ENCODE measurements at regions not wholly inside any gene's neighbourhood (a gene's known extent, or its start where the extent isn't known, plus 50 kb on each side); places are given as distances from the start of the nearest gene placed in this dataset.
"Not testable (repeated sequence)": the region's sequence is repeated elsewhere in the genome, so short reads cannot be mapped to it uniquely, and the experiment has no call there.

GRCh38 chr13:80705371-80706163, 364.6 kb upstream of the SPRY2 start:
- H3K27me3 Mint-ChIP-seq (ENCODE audit: low read depth) = no peaks in the 10 kb centered on the region
- H3K9me3 Mint-ChIP-seq (ENCODE audit: insufficient read depth) = peaks cover 8% of the 10 kb centered on the region
- H3K36me3 Mint-ChIP-seq (ENCODE audit: low read depth) = no peaks in the 10 kb centered on the region
- ChIA-PET POLR2A (no interaction called here), CTCF (no interaction called here)
- no peaks in the 10 kb centered on the region for H3K4me1 Mint-ChIP-seq (ENCODE audit: low read depth)
- no peak overlapping the region for H3K27ac Mint-ChIP-seq
- no peak for DNase-seq
- no peak for ATAC-seq
- H3K4me3 Mint-ChIP-seq = no peak overlapping the region

- ChIA-PET POLR2A (no interaction called here), CTCF (no interaction called here)
- H3K4me1 Mint-ChIP-seq (ENCODE audit: low read depth) = no peaks in the 10 kb centered on the region
- ATAC-seq (no peak), DNase-seq (no peak)
- no peaks in the 10 kb centered on the region for H3K36me3 Mint-ChIP-seq (ENCODE audit: low read depth)
- H3K27ac Mint-ChIP-seq = no peak overlapping the region
- no peaks in the 10 kb centered on the region for H3K27me3 Mint-ChIP-seq (ENCODE audit: low read depth)
- peaks cover 8% of the 10 kb centered on the region for H3K9me3 Mint-ChIP-seq (ENCODE audit: insufficient read depth)
- H3K4me3 Mint-ChIP-seq = no peak overlapping the region
These were observed 363.4 kb upstream of the SPRY2 start for GRCh38 chr13:80704369-80704768.

GRCh38 chr13:80695841-80696240, 354.9 kb upstream of the SPRY2 start:
- no peaks in the 10 kb centered on the region for H3K27me3 Mint-ChIP-seq (ENCODE audit: low read depth)
- ChIA-PET CTCF (no interaction called here), POLR2A (no interaction called here)
- no peaks in the 10 kb centered on the region for H3K4me1 Mint-ChIP-seq (ENCODE audit: low read depth)
- DNase-seq = no peak
- H3K9me3 Mint-ChIP-seq (ENCODE audit: insufficient read depth) = peaks cover 4% of the 10 kb centered on the region
- no peak overlapping the region for H3K27ac Mint-ChIP-seq
- no peak overlapping the region for H3K4me3 Mint-ChIP-seq
- H3K36me3 Mint-ChIP-seq (ENCODE audit: low read depth) = no peaks in the 10 kb centered on the region
- no peak for ATAC-seq

GRCh38 chr13:80691814-80692213, 350.9 kb upstream of the SPRY2 start:
- H3K4me3 Mint-ChIP-seq; H3K27me3 Mint-ChIP-seq (ENCODE audit: low read depth); DNase-seq; H3K36me3 Mint-ChIP-seq (ENCODE audit: low read depth); CTCF ChIA-PET; H3K9me3 Mint-ChIP-seq (ENCODE audit: insufficient read depth); POLR2A ChIA-PET; H3K4me1 Mint-ChIP-seq (ENCODE audit: low read depth); ATAC-seq; H3K27ac Mint-ChIP-seq: not testable (repeated sequence)

- CTCF ChIA-PET = no interaction called here
- Mint-ChIP-seq H3K27me3 (ENCODE audit: low read depth) (no peaks in the 10 kb centered on the region), H3K36me3 (ENCODE audit: low read depth) (no peaks in the 10 kb centered on the region), H3K9me3 (ENCODE audit: insufficient read depth) (peaks cover 10% of the 10 kb centered on the region), H3K27ac (no peak overlapping the region), H3K4me3 (no peak overlapping the region), H3K4me1 (ENCODE audit: low read depth) (no peaks in the 10 kb centered on the region)
- POLR2A ChIA-PET = no interaction called here
- DNase-seq = no peak
- ATAC-seq = no peak
These were observed 349.3 kb upstream of the SPRY2 start for GRCh38 chr13:80690208-80690607.

GRCh38 chr13:80688593-80688992, 347.7 kb upstream of the SPRY2 start:
- Mint-ChIP-seq H3K9me3 (ENCODE audit: insufficient read depth) (peaks cover 10% of the 10 kb centered on the region), H3K4me3 (no peak overlapping the region), H3K4me1 (ENCODE audit: low read depth) (no peaks in the 10 kb centered on the region), H3K27me3 (ENCODE audit: low read depth) (no peaks in the 10 kb centered on the region), H3K36me3 (ENCODE audit: low read depth) (no peaks in the 10 kb centered on the region), H3K27ac (no peak overlapping the region)
- DNase-seq (no peak), ATAC-seq (no peak)
- CTCF ChIA-PET = no interaction called here
- POLR2A ChIA-PET = no interaction called here

GRCh38 chr13:80685942-80686341, 345.0 kb upstream of the SPRY2 start:
- DNase-seq (no peak), ATAC-seq (no peak)
- POLR2A ChIA-PET = no interaction called here
- Mint-ChIP-seq H3K36me3 (ENCODE audit: low read depth) (no peaks in the 10 kb centered on the region), H3K4me3 (no peak overlapping the region), H3K27me3 (ENCODE audit: low read depth) (no peaks in the 10 kb centered on the region), H3K27ac (no peak overlapping the region), H3K9me3 (ENCODE audit: insufficient read depth) (peaks cover 7% of the 10 kb centered on the region), H3K4me1 (ENCODE audit: low read depth) (no peaks in the 10 kb centered on the region)
- CTCF ChIA-PET = no interaction called here

- CTCF ChIA-PET = no interaction called here
- H3K36me3 Mint-ChIP-seq (ENCODE audit: low read depth) = no peaks in the 10 kb centered on the region
These were observed 343.5 kb upstream of the SPRY2 start for GRCh38 chr13:80684217-80684991.

GRCh38 chr13:80680786-80681366, 339.9 kb upstream of the SPRY2 start:
- no peak for DNase-seq
- H3K4me3 Mint-ChIP-seq = no peak overlapping the region
- H3K4me1 Mint-ChIP-seq (ENCODE audit: low read depth) = no peaks in the 10 kb centered on the region
- H3K27ac Mint-ChIP-seq = no peak overlapping the region
- no peaks in the 10 kb centered on the region for H3K27me3 Mint-ChIP-seq (ENCODE audit: low read depth)
- ATAC-seq = no peak
- CTCF ChIA-PET = no interaction called here
- POLR2A ChIA-PET = no interaction called here
- H3K36me3 Mint-ChIP-seq (ENCODE audit: low read depth) = no peaks in the 10 kb centered on the region
- no peaks in the 10 kb centered on the region for H3K9me3 Mint-ChIP-seq (ENCODE audit: insufficient read depth)

More at GRCh38 chr13:80684217-80684991, 343.5 kb upstream of the SPRY2 start:
- Mint-ChIP-seq H3K4me3 (no peak overlapping the region), H3K27me3 (ENCODE audit: low read depth) (no peaks in the 10 kb centered on the region), H3K4me1 (ENCODE audit: low read depth) (no peaks in the 10 kb centered on the region), H3K9me3 (ENCODE audit: insufficient read depth) (peaks cover 2% of the 10 kb centered on the region), H3K27ac (no peak overlapping the region)
- no peak for ATAC-seq
- no peak for DNase-seq
- POLR2A ChIA-PET = no interaction called here

- no peak for DNase-seq
- ATAC-seq = no peak
- no peak overlapping the region for H3K4me3 Mint-ChIP-seq
- H3K4me1 Mint-ChIP-seq (ENCODE audit: low read depth) = no peaks in the 10 kb centered on the region
- POLR2A ChIA-PET = no interaction called here
- no peaks in the 10 kb centered on the region for H3K9me3 Mint-ChIP-seq (ENCODE audit: insufficient read depth)
- no peaks in the 10 kb centered on the region for H3K27me3 Mint-ChIP-seq (ENCODE audit: low read depth)
- H3K36me3 Mint-ChIP-seq (ENCODE audit: low read depth) = no peaks in the 10 kb centered on the region
- H3K27ac Mint-ChIP-seq = no peak overlapping the region
- CTCF ChIA-PET = no interaction called here
These were observed 338.5 kb upstream of the SPRY2 start for GRCh38 chr13:80679423-80679822.

GRCh38 chr13:80677227-80677626, 336.3 kb upstream of the SPRY2 start:
- Mint-ChIP-seq H3K36me3 (ENCODE audit: low read depth) (no peaks in the 10 kb centered on the region), H3K27ac (no peak overlapping the region), H3K27me3 (ENCODE audit: low read depth) (no peaks in the 10 kb centered on the region), H3K4me3 (no peak overlapping the region), H3K4me1 (ENCODE audit: low read depth) (no peaks in the 10 kb centered on the region), H3K9me3 (ENCODE audit: insufficient read depth) (no peaks in the 10 kb centered on the region)
- DNase-seq (no peak), ATAC-seq (no peak)
- POLR2A ChIA-PET = no interaction called here
- CTCF ChIA-PET = no interaction called here

- CTCF ChIA-PET; POLR2A ChIA-PET; H3K4me1 Mint-ChIP-seq (ENCODE audit: low read depth); H3K36me3 Mint-ChIP-seq (ENCODE audit: low read depth); H3K4me3 Mint-ChIP-seq; H3K27ac Mint-ChIP-seq; H3K9me3 Mint-ChIP-seq (ENCODE audit: insufficient read depth); ATAC-seq; H3K27me3 Mint-ChIP-seq (ENCODE audit: low read depth); DNase-seq: not testable (repeated sequence)
These were observed 334.5 kb upstream of the SPRY2 start for GRCh38 chr13:80675442-80675841.
